A673 (cell line): ENCODE measurements at regions not wholly inside any gene's neighbourhood (a gene's known extent, or its start where the extent isn't known, plus 50 kb on each side); places are given as distances from the start of the nearest gene placed in this dataset.

ENCODE experiments used
- BruUV-seq: library from RNA; stranded (reverse); fragments of 400-500 nt; replicated peaks from 2 replicates; lab custom pipeline; 2021; lab: Mats Ljungman, UMichigan
- CTCF ChIA-PET: fragments of 300-600 bp; sonication (Branson Sonifier 250); formaldehyde crosslinking; loops from one replicate; lab custom pipeline; 2022; ENCODE audit warnings: antibody characterized with exemption; lab: Charles Lee
- POLR2A ChIA-PET: fragments of 300-600 bp; sonication (Branson Sonifier 250); formaldehyde crosslinking; loops from one replicate; lab custom pipeline; 2022; ENCODE audit warnings: antibody characterized with exemption; ENCODE audit not compliant: low non-redundant PET; lab: Charles Lee
- DNase-seq: peaks from one replicate; pipeline ENCODE4 v3.0.0-alpha.2; 2015; ENCODE audit warnings: low spot score
- H3K27ac ChIP-seq: fragments of 200-600 bp; sonication (generic); 2 replicates; pipeline ENCODE4 v1.5.1; 2016; ENCODE audit warnings: mixed run types, low read depth, mild to moderate bottlenecking, mixed read lengths, antibody characterized with exemption, low read length; ENCODE audit not compliant: poor library complexity, severe bottlenecking
- H3K27me3 ChIP-seq: fragments of 200-600 bp; sonication (generic); replicated peaks from 2 replicates; pipeline ENCODE4 v1.6.1; 2017; ENCODE audit warnings: mixed run types, low read depth, mild to moderate bottlenecking, mixed read lengths, antibody characterized with exemption, low read length; ENCODE audit not compliant: insufficient read depth, poor library complexity
- H3K36me3 ChIP-seq: fragments of 200-600 bp; sonication (generic); 2 replicates; pipeline ENCODE4 v1.6.1; 2016; ENCODE audit warnings: mixed run types, mild to moderate bottlenecking, mixed read lengths, antibody characterized with exemption, low read length; ENCODE audit not compliant: insufficient read depth, poor library complexity, severe bottlenecking
- H3K4me1 ChIP-seq: fragments of 200-600 bp; sonication (generic); 2 replicates; pipeline ENCODE4 v1.6.1; 2017; ENCODE audit warnings: mixed run types, mild to moderate bottlenecking, mixed read lengths, antibody characterized with exemption, low read length; ENCODE audit not compliant: insufficient read depth, poor library complexity, severe bottlenecking
- H3K4me3 ChIP-seq: fragments of 200-600 bp; sonication (generic); 2 replicates; pipeline ENCODE4 v1.5.1; 2016; ENCODE audit warnings: low read depth, mixed run types, mild to moderate bottlenecking, mixed read lengths, low read length; ENCODE audit not compliant: poor library complexity, severe bottlenecking
- H3K9me3 ChIP-seq: fragments of 200-600 bp; sonication (generic); 2 replicates; pipeline ENCODE4 v1.6.1; 2016; ENCODE audit warnings: mixed run types, low read depth, mild to moderate bottlenecking, mixed read lengths, antibody characterized with exemption, low read length; ENCODE audit not compliant: poor library complexity, severe bottlenecking
- CTCF ChIP-seq: fragments of 300-800, 200-600 bp; sonication (generic); conservative IDR thresholded peaks from 2 replicates; pipeline ENCODE4 v1.5.1; 2017; ENCODE audit warnings: low read depth, mild to moderate bottlenecking, antibody characterized with exemption, low read length, moderate library complexity, mixed read lengths
- EZH2 ChIP-seq: fragments of 200-600 bp; sonication (generic); IDR thresholded peaks from 2 replicates; pipeline ENCODE4 v1.6.1; 2017; ENCODE audit warnings: borderline replicate concordance, low read depth, mild to moderate bottlenecking, mixed read lengths, antibody characterized with exemption, low read length; ENCODE audit not compliant: poor library complexity, severe bottlenecking
- intact Hi-C: fragments of 100-400 bp; cut with micrococcal nuclease; formaldehyde crosslinking; loops from one replicate; pipeline ENCODE4 v1.10.0; 2022; ENCODE audit not compliant: unreplicated experiment

- ChIA-PET POLR2A (no interaction called here), CTCF (no interaction called here)
- DNase-seq = no peak
- no peaks in the 10 kb centered on the region for H3K27me3 ChIP-seq
- H3K27ac ChIP-seq = no peak overlapping the region
- no TSS peak for BruUV-seq
- H3K4me3 ChIP-seq = no peak overlapping the region
- TF ChIP-seq CTCF (no peak), EZH2 (no peak)
- H3K9me3 ChIP-seq = no peaks in the 10 kb centered on the region
- no peaks in the 10 kb centered on the region for H3K36me3 ChIP-seq
- no peaks in the 10 kb centered on the region for H3K4me1 ChIP-seq
- intact Hi-C loops = no loop called here
These were observed 594.4 kb downstream of the TOX3 start for GRCh38 chr16:51952500-51952899.

- Histone ChIP-seq H3K9me3 (no peaks in the 10 kb centered on the region), H3K27ac (no peak overlapping the region), H3K4me3 (no peak overlapping the region), H3K27me3 (no peaks in the 10 kb centered on the region), H3K36me3 (no peaks in the 10 kb centered on the region), H3K4me1 (no peaks in the 10 kb centered on the region)
- TF ChIP-seq CTCF = no peak
- TF ChIP-seq EZH2 = no peak
- BruUV-seq = no TSS peak
- intact Hi-C loops = no loop called here
- ChIA-PET CTCF (no interaction called here), POLR2A (no interaction called here)
- no peak for DNase-seq
These were observed 595.2 kb downstream of the TOX3 start for GRCh38 chr16:51951668-51952298.

- DNase-seq = no peak
- no peak overlapping the region for H3K4me3 ChIP-seq
- TF ChIP-seq EZH2 (no peak), CTCF (no peak)
- ChIA-PET POLR2A (no interaction called here), CTCF (no interaction called here)
- no peaks in the 10 kb centered on the region for H3K27me3 ChIP-seq
- BruUV-seq = no TSS peak
- H3K36me3 ChIP-seq = no peaks in the 10 kb centered on the region
- intact Hi-C loops = no loop called here
- H3K9me3 ChIP-seq = no peaks in the 10 kb centered on the region
- H3K4me1 ChIP-seq = no peaks in the 10 kb centered on the region
- no peak overlapping the region for H3K27ac ChIP-seq
These were observed 596.7 kb downstream of the TOX3 start for GRCh38 chr16:51950118-51950780.
